B cell (primary cell): ENCODE measurements at regions not wholly inside any gene's neighbourhood (a gene's known extent, or its start where the extent isn't known, plus 50 kb on each side); places are given as distances from the start of the nearest gene placed in this dataset.

Experiments
- ATAC-seq: fragments of 200-7000 bp; cut with Tn5 transposase; one replicate; pipeline ENCODE4 v1.10.0; 2021; ENCODE audit warnings: low read depth, mild to moderate bottlenecking, moderate number of reproducible peaks, moderate library complexity
- CTCF ChIA-PET: fragments of 350-600 bp; sonication (Branson Sonifier 250); formaldehyde crosslinking; loops from one replicate; lab custom pipeline; 2021; ENCODE audit warnings: antibody characterized with exemption, inconsistent platforms; lab: Charles Lee
- POLR2A ChIA-PET: fragments of 350-600 bp; sonication (Branson Sonifier 250); formaldehyde crosslinking; loops from one replicate; lab custom pipeline; 2021; ENCODE audit warnings: antibody characterized with exemption; lab: Charles Lee
- DNase-seq: peaks from one replicate; pipeline ENCODE4 v3.0.0; 2013
- H2AFZ ChIP-seq: 2 replicates; pipeline ENCODE4 v1.6.1; 2012; ENCODE audit warnings: mild to moderate bottlenecking, low read depth, low read length; ENCODE audit not compliant: insufficient read depth, poor library complexity, severe bottlenecking
- H3K27ac ChIP-seq, 2 donors: 1 replicate in 1 of 2; 2 replicates in 1 of 2; pipeline ENCODE4 v1.5.1; 2012 to 2013; ENCODE audit warnings: low read length in 2 of 2, mild to moderate bottlenecking in 2 of 2, moderate library complexity in 1 of 2
- H3K27me3 ChIP-seq, 4 experiments: fragments of 200-600 bp in 1 of 4; sonication (generic) in 1 of 4; replicated peaks in 1 of 4; 1 replicate in 2 of 4; 2 replicates in 2 of 4; pipeline versions ENCODE4 v1.6.1 to v1.7.0; 2013 to 2016; ENCODE audit warnings: low read length in 3 of 4, mild to moderate bottlenecking in 2 of 4, mixed read lengths in 1 of 4, moderate library complexity in 1 of 4; ENCODE audit not compliant: insufficient read depth in 4 of 4, control insufficient read depth in 3 of 4; ENCODE audit errors: control extremely low read depth in 1 of 4
- H3K36me3 ChIP-seq, 2 experiments: replicated peaks in 1 of 2; 1 replicate in 1 of 2; 2 replicates in 1 of 2; pipeline versions ENCODE4 v1.6.1 to v1.7.1; 2013; ENCODE audit warnings: low read length in 1 of 2; ENCODE audit not compliant: insufficient read depth in 2 of 2, control insufficient read depth in 1 of 2; ENCODE audit errors: control extremely low read depth in 1 of 2, extremely low read depth in 1 of 2
- H3K4me1 ChIP-seq, 2 donors: fragments of 200-600 bp in 1 of 2; sonication (generic) in 1 of 2; 1 replicate in 1 of 2; 2 replicates in 1 of 2; pipeline versions ENCODE4 v1.5.1 to v1.6.1; 2013 to 2017; ENCODE audit warnings: low read length in 2 of 2; ENCODE audit not compliant: control insufficient read depth in 2 of 2, insufficient read depth in 2 of 2
- H3K4me2 ChIP-seq: replicated peaks from 2 replicates; pipeline ENCODE3; 2012; ENCODE audit warnings: mild to moderate bottlenecking, low read depth, low read length; ENCODE audit not compliant: poor library complexity, severe bottlenecking
- H3K4me3 ChIP-seq, 5 experiments: fragments of 200-600 bp in 1 of 5; sonication (generic) in 1 of 5; 1 replicate in 3 of 5; 2 replicates in 2 of 5; pipeline versions ENCODE4 v1.5.1 to v1.7.0; 2011 to 2016; ENCODE audit warnings: low read length in 4 of 5, mild to moderate bottlenecking in 4 of 5, low read depth in 2 of 5, control low read depth in 1 of 5, moderate library complexity in 1 of 5; ENCODE audit not compliant: insufficient read depth in 1 of 5; ENCODE audit errors: control extremely low read depth in 1 of 5, extremely low read depth in 1 of 5
- H3K79me2 ChIP-seq: fragments of 200-600 bp; sonication (generic); one replicate; pipeline ENCODE4 v1.6.0; 2016; ENCODE audit warnings: low read length; ENCODE audit not compliant: control insufficient read depth, insufficient read depth
- H3K9ac ChIP-seq: fragments of 200-600 bp; sonication (generic); 2 replicates; pipeline ENCODE4 v1.6.1; 2017; ENCODE audit warnings: mild to moderate bottlenecking, low read length, moderate library complexity
- H3K9me3 ChIP-seq, 3 donors: one replicate each; pipeline versions ENCODE4 v1.6.1 to v1.7.1; 2013; ENCODE audit warnings: low read length in 2 of 3; ENCODE audit not compliant: control insufficient read depth in 2 of 3, insufficient read depth in 1 of 3; ENCODE audit errors: control extremely low read depth in 1 of 3
- H4K20me1 ChIP-seq: 2 replicates; pipeline ENCODE4 v1.6.0; 2012; ENCODE audit warnings: mild to moderate bottlenecking, low read length; ENCODE audit not compliant: insufficient read depth, control insufficient read depth, poor library complexity, severe bottlenecking
- H3K27ac Mint-ChIP-seq: one replicate; pipeline ENCODE4 v1.8.0; 2021; ENCODE audit warnings: mixed read lengths
- H3K27me3 Mint-ChIP-seq: one replicate; pipeline ENCODE4 v1.8.0; 2021; ENCODE audit warnings: mixed read lengths
- H3K4me1 Mint-ChIP-seq: one replicate; pipeline ENCODE4 v1.8.0; 2021; ENCODE audit warnings: mixed read lengths
- H3K4me3 Mint-ChIP-seq: one replicate; pipeline ENCODE4 v1.8.0; 2021; ENCODE audit warnings: mixed read lengths
- H3K9me3 Mint-ChIP-seq: one replicate; pipeline ENCODE4 v1.8.0; 2022; ENCODE audit warnings: mixed read lengths; ENCODE audit not compliant: insufficient read depth
- EZH2 ChIP-seq: IDR thresholded peaks from 2 replicates; pipeline ENCODE4 v1.6.1; 2012; ENCODE audit warnings: borderline replicate concordance, low read depth, mild to moderate bottlenecking, moderate library complexity, low read length; ENCODE audit not compliant: insufficient read depth, poor library complexity, severe bottlenecking
- WGBS: methylation state at CpG from one replicate; pipeline ENCODE4 v1.1.5; 2013; ENCODE audit warnings: missing lambda C conversion rate; ENCODE audit not compliant: insufficient coverage; 5-methylcytosine and 5-hydroxymethylcytosine counted together
- intact Hi-C: fragments of 100-400 bp; cut with micrococcal nuclease; formaldehyde crosslinking; loops from one replicate; pipeline ENCODE4 v1.10.0; 2022
- TF ChIP-seq, protein P1 (sequence below): fragments of 200-600 bp; IDR thresholded peaks from one replicate; pipeline ENCODE4 v1.8.0; 2022; ENCODE audit warnings: antibody characterized with exemption, mild to moderate bottlenecking

DNA sequence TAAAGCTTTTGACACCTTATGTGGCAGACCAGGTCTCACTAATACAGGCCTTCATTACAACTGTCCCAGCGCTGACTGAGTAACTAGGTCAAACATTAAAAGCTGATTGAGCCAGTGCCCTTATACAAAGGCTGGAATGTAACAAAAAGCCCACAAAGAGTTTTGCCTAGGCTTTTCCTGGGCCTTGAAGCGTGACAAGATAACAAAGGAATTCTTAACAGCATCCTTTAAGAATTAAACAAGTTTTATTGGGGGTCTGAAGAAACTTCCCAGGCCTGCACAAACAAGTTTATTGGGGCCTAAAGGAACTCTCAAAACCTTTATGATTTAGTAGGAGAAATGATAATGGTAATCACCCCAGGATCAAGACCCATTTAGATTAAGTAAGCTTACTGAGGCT lies 267.6 kb upstream of the FAM83B start:
- ChIA-PET POLR2A (no interaction called here), CTCF (no interaction called here)
- no peaks in the 10 kb centered on the region for H3K79me2 ChIP-seq
- H3K9ac ChIP-seq: no peak overlapping the region
- H3K36me3 ChIP-seq: no peaks in the 10 kb centered on the region
- H3K4me1 Mint-ChIP-seq: no peaks in the 10 kb centered on the region
- no peak overlapping the region for H3K27ac ChIP-seq
- no peaks in the 10 kb centered on the region for H3K27me3 ChIP-seq
- no peaks in the 10 kb centered on the region for H3K27me3 Mint-ChIP-seq
- H3K4me3 ChIP-seq: no peak overlapping the region
- WGBS: 78% methylated on average over 1 of the region's 2 CpGs
- TF ChIP-seq, protein P1, sequence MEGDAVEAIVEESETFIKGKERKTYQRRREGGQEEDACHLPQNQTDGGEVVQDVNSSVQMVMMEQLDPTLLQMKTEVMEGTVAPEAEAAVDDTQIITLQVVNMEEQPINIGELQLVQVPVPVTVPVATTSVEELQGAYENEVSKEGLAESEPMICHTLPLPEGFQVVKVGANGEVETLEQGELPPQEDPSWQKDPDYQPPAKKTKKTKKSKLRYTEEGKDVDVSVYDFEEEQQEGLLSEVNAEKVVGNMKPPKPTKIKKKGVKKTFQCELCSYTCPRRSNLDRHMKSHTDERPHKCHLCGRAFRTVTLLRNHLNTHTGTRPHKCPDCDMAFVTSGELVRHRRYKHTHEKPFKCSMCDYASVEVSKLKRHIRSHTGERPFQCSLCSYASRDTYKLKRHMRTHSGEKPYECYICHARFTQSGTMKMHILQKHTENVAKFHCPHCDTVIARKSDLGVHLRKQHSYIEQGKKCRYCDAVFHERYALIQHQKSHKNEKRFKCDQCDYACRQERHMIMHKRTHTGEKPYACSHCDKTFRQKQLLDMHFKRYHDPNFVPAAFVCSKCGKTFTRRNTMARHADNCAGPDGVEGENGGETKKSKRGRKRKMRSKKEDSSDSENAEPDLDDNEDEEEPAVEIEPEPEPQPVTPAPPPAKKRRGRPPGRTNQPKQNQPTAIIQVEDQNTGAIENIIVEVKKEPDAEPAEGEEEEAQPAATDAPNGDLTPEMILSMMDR: no peak
- no peak for TF ChIP-seq EZH2
- intact Hi-C loops: no loop called here
- H3K4me3 Mint-ChIP-seq: no peak overlapping the region
- no peaks in the 10 kb centered on the region for H4K20me1 ChIP-seq
- H2AFZ ChIP-seq: no peak overlapping the region
- no peaks in the 10 kb centered on the region for H3K4me1 ChIP-seq
- H3K9me3 ChIP-seq: peaks cover 0 to 6% (median 0%) of the 10 kb centered on the region in 3 donors
- H3K9me3 Mint-ChIP-seq: no peaks in the 10 kb centered on the region
- H3K4me2 ChIP-seq: no peak overlapping the region
- no peak overlapping the region for H3K27ac Mint-ChIP-seq
- ATAC-seq (no peak), DNase-seq (no peak)

DNA sequence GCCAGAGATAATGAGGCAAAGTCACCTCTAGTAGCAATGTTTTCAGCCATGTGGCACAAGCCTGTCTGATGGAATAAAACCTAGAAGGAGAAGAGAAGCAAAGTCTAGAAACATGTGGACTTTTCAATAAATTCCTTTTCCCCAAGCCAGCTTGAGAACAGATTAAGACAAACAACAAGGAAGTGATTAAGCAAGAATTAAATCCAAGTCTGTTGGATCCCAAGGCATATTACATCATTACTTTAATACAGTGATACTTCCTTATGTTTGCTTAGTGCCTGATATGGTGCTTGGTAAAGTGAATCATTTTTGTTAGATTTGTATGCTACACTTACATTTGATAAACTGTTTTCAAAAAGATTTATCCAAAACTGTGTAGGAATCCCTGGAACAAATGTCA lies 260.3 kb upstream of the FAM83B start:
- Mint-ChIP-seq H3K27ac (no peak overlapping the region), H3K4me3 (no peak overlapping the region), H3K4me1 (no peaks in the 10 kb centered on the region), H3K9me3 (peaks cover 7% of the 10 kb centered on the region), H3K27me3 (no peaks in the 10 kb centered on the region)
- Histone ChIP-seq H3K9me3 (no peaks in the 10 kb centered on the region), H3K4me1 (no peaks in the 10 kb centered on the region), H3K36me3 (no peaks in the 10 kb centered on the region), H3K4me2 (no peak overlapping the region), H3K27me3 (no peaks in the 10 kb centered on the region), H4K20me1 (no peaks in the 10 kb centered on the region), H3K27ac (no peak overlapping the region), H3K79me2 (no peaks in the 10 kb centered on the region), H2AFZ (no peak overlapping the region), H3K9ac (no peak overlapping the region), H3K4me3 (no peak overlapping the region)
- CTCF ChIA-PET: no interaction called here
- ATAC-seq (no peak), DNase-seq (no peak)
- TF ChIP-seq EZH2: no peak
- TF ChIP-seq, protein P1: no peak
- intact Hi-C loops: no loop called here
- POLR2A ChIA-PET: no interaction called here
